GM23248 (cell line): ENCODE measurements at regions not wholly inside any gene's neighbourhood (a gene's known extent, or its start where the extent isn't known, plus 50 kb on each side); places are given as distances from the start of the nearest gene placed in this dataset.

Source experiments
- EZH2 ChIP-seq: fragments of 200-600 bp; sonication (generic); IDR thresholded peaks from 2 replicates; pipeline ENCODE4 v1.6.1; 2018; ENCODE audit warnings: antibody characterized with exemption, mild to moderate bottlenecking; ENCODE audit not compliant: insufficient read depth, poor library complexity, severe bottlenecking
- EZH2phosphoT487 ChIP-seq: fragments of 200-600 bp; sonication (generic); IDR thresholded peaks from 2 replicates; pipeline ENCODE4 v1.6.1; 2018; ENCODE audit warnings: antibody characterized with exemption, moderate library complexity, mild to moderate bottlenecking, low read depth; ENCODE audit not compliant: insufficient read depth

DNA sequence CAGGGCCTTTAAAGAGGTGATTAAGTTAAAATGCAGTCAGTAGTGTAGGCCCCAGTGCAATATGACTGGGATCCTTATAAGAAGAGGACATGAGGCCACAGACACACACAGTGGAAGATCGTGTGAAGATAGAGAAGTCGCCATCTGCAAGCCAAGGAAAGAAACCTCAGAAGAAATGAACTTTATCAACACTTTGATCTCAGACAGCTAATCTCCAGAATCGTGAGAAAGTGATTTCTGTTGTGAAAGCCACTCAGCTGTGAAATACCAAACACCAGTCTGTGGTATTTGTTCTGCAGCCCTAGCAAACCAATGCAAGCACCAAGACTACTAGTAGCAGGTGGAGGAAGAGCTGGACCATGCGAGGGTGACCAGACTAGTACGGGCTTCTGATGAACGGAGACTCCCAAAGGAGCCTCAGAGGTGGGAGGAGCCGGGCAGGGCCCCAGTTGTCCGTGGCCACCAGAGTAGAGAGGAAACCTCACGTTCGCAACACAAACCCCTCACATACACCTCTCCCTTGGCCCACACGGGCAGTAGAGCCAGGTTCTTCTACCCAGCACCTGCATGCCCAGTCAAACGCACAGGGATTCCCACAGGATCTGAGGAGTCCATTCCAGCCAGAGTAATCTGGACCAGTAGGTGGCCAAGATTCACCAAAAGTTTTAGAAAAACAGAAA lies 243.0 kb downstream of the TTC8 start:
- TF ChIP-seq EZH2: no peak
- no peak for TF ChIP-seq EZH2phosphoT487
